Spleen (tissue), 11 donors: ENCODE measurements at regions not wholly inside any gene's neighbourhood (a gene's known extent, or its start where the extent isn't known, plus 50 kb on each side); places are given as distances from the start of the nearest gene placed in this dataset.

ENCODE experiments used
- DNase-seq: peaks from one replicate; pipeline ENCODE4 v3.0.0-alpha.2; 2020
- H3K27ac ChIP-seq, 8 donors: fragments of 200-600 bp; sonication (generic) in 7 of 8; 1 replicate in 4 of 8; 2 replicates in 4 of 8; pipeline versions ENCODE4 v1.5.0 to v1.8.0; 2016 to 2021; ENCODE audit warnings: inconsistent platforms in 4 of 8, mild to moderate bottlenecking in 4 of 8, moderate library complexity in 1 of 8
- H3K27me3 ChIP-seq, 7 donors: fragments of 200-600 bp; sonication (generic) in 6 of 7; replicated peaks in 1 of 7; 1 replicate in 4 of 7; 2 replicates in 3 of 7; pipeline versions ENCODE4 v1.5.0 to v1.8.0; 2016 to 2021; ENCODE audit warnings: inconsistent platforms in 3 of 7, mild to moderate bottlenecking in 1 of 7
- H3K36me3 ChIP-seq, 6 donors: fragments of 200-600 bp; sonication (generic) in 5 of 6; 1 replicate in 4 of 6; 2 replicates in 2 of 6; pipeline versions ENCODE4 v1.5.0 to v1.8.0; 2016 to 2021; ENCODE audit warnings: inconsistent platforms in 2 of 6
- H3K4me1 ChIP-seq, 6 donors: fragments of 200-600 bp; sonication (generic) in 5 of 6; 1 replicate in 3 of 6; 2 replicates in 3 of 6; pipeline versions ENCODE4 v1.5.0 to v1.8.0; 2016 to 2021; ENCODE audit warnings: inconsistent platforms in 3 of 6
- H3K4me3 ChIP-seq, 8 donors: fragments of 200-600 bp; sonication (generic) in 7 of 8; 1 replicate in 4 of 8; 2 replicates in 4 of 8; pipeline versions ENCODE4 v1.5.0 to v1.8.0; 2016 to 2021; ENCODE audit warnings: inconsistent platforms in 4 of 8, mild to moderate bottlenecking in 4 of 8, moderate library complexity in 2 of 8
- H3K9me3 ChIP-seq, 8 donors: fragments of 200-600 bp; sonication (generic) in 7 of 8; 1 replicate in 4 of 8; 2 replicates in 4 of 8; pipeline versions ENCODE4 v1.5.0 to v1.8.0; 2016 to 2021; ENCODE audit warnings: inconsistent platforms in 4 of 8
- POLR2A ChIP-seq, 3 donors: fragments of 450-650 bp; IDR thresholded peaks; one replicate each; pipeline ENCODE4 v1.5.1; 2017; ENCODE audit warnings: antibody characterized with exemption in 3 of 3, mild to moderate bottlenecking in 1 of 3
- POLR2AphosphoS5 ChIP-seq, 3 donors: sonication (generic); formaldehyde crosslinking; IDR thresholded peaks; one replicate each; pipeline ENCODE4 v1.5.1; 2017; ENCODE audit warnings: antibody characterized with exemption in 3 of 3
- WGBS, 5 donors: extraction: QIAGEN DNeasy Blood & Tissue Kit in 3 of 5; methylation state at CpG; one replicate each; pipeline versions ENCODE4 v1.1.5 to v1.1.7; 2013 to 2018; 5-methylcytosine and 5-hydroxymethylcytosine counted together
- intact Hi-C: fragments of 100-400 bp; cut with DNase I; formaldehyde crosslinking; loops from one replicate; pipeline ENCODE4 v1.15.0; 2023; ENCODE audit warnings: low total_unique reads
- TF ChIP-seq, protein P1 (sequence below), 11 experiments: fragments of 200-600 bp in 7 of 11; fragments of 450-650 bp in 4 of 11; sonication (generic) in 4 of 11; IDR thresholded peaks in 8 of 11; conservative IDR thresholded peaks in 3 of 11; 1 replicate in 7 of 11; 2 replicates in 4 of 11; pipeline versions ENCODE4 v1.4.0 to v1.8.0; 2016 to 2021; ENCODE audit warnings: antibody characterized with exemption in 11 of 11, inconsistent platforms in 4 of 11, mild to moderate bottlenecking in 1 of 11
- donor health status: healthy with polysubstance abuse.
- donor health status: DM: no; HTN: no; CAD: no; lungs with moderate emphysema.
- donor health status: DM: no; HTN: no; CAD: no.
- donor health status: Bipolar disorder and iron deficiency.
- donor health status: healthy.
- donor health status: DM: no; HTN: no; CAD: no.
- donor health status: DM: yes; HTN: yes; CAD: no.

DNA sequence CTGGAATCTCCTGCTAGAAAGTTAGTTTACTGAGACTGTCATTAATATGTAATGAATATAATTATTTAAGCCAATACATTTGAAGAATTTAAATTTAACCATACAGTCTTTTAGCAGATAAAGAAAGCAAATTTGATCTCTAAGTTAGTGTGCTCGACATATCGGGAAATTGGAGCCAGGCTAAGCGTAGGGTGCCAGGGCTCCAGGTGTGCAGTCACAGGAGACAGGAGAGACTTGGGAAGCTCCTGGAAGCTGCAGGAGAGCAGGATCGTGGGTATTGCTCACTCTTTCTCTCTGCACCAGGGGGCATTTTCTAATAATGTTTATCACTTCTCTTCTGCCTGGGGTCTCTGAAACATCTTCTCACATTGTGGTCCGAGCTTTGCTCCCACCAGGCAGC is 342.0 kb upstream of the ANKRD30A start:
- TF ChIP-seq POLR2A (IDR thresholded peaks at IDR 0.05) (no peak), POLR2AphosphoS5 (IDR thresholded peaks at IDR 0.05) (no peak)
- TF ChIP-seq, protein P1, sequence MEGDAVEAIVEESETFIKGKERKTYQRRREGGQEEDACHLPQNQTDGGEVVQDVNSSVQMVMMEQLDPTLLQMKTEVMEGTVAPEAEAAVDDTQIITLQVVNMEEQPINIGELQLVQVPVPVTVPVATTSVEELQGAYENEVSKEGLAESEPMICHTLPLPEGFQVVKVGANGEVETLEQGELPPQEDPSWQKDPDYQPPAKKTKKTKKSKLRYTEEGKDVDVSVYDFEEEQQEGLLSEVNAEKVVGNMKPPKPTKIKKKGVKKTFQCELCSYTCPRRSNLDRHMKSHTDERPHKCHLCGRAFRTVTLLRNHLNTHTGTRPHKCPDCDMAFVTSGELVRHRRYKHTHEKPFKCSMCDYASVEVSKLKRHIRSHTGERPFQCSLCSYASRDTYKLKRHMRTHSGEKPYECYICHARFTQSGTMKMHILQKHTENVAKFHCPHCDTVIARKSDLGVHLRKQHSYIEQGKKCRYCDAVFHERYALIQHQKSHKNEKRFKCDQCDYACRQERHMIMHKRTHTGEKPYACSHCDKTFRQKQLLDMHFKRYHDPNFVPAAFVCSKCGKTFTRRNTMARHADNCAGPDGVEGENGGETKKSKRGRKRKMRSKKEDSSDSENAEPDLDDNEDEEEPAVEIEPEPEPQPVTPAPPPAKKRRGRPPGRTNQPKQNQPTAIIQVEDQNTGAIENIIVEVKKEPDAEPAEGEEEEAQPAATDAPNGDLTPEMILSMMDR (IDR thresholded peaks at IDR 0.05 in 8 of 11, conservative IDR thresholded peaks at IDR 0.05 in 3 of 11), result no peak
- intact Hi-C loops, result no loop called here
- H3K4me1 ChIP-seq, result peaks cover 0 to 13% (median 5%) of the 10 kb centered on the region in 6 donors
- WGBS, 5 donors, result 79 to 91% (median 85%) methylated on average over 5 of the region's 5 CpGs
- H3K36me3 ChIP-seq, result no peaks in the 10 kb centered on the region
- no peak overlapping the region for H3K27ac ChIP-seq
- H3K9me3 ChIP-seq, result no peaks in the 10 kb centered on the region
- H3K4me3 ChIP-seq, result no peak overlapping the region
- no peak for DNase-seq
- H3K27me3 ChIP-seq, result no peaks in the 10 kb centered on the region

DNA sequence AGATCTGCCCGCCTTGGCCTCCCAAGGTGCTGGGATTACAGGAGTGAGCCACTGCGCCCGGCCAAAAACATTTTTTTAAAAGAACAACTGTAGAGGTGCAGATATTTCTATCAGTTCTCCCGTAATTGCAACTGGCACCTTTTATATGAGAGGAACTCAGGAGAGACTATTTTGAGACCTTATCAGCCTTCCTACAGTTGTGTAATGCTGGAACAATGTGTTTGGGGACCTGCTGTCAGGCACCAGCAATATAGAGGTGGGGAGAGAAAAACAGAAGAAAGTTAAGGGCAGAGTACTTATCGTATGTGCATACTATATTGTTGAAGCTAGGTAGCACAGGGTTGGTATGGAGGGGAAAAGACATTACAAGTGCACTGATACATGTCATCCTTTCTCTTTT is 343.8 kb upstream of the ANKRD30A start:
- Histone ChIP-seq H3K4me3 (no peak overlapping the region), H3K27ac (no peak overlapping the region), H3K9me3 (no peaks in the 10 kb centered on the region), H3K27me3 (no peaks in the 10 kb centered on the region), H3K36me3 (no peaks in the 10 kb centered on the region), H3K4me1 (peaks cover 0 to 16% (median 5%) of the 10 kb centered on the region in 6 donors)
- intact Hi-C loops, result no loop called here
- 61 to 78% (median 63%) methylated on average over 5 of the region's 5 CpGs for WGBS, 5 donors
- TF ChIP-seq, protein P1 (IDR thresholded peaks at IDR 0.05 in 8 of 11, conservative IDR thresholded peaks at IDR 0.05 in 3 of 11), result no peak
- TF ChIP-seq POLR2A (IDR thresholded peaks at IDR 0.05), result no peak
- TF ChIP-seq POLR2AphosphoS5 (IDR thresholded peaks at IDR 0.05), result no peak
- DNase-seq, result no peak

DNA sequence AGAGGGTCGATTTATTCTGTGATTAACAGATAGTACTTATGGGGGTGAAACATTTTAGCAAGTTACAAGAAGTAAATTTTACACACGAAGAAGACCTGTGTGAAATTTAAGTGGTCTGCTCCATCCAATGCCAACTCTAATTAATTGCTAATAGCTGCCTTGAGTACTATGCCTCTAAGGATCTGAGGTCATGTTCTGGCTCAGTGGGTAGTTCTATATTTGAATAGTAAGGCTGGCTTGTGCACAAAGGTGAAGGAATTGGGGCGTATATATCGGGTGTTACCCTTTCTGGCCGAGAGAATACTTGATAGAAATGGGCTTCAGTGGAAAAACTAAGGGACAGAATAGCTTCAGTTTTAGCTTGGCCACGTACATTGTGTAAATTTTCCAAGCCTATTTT is 345.2 kb upstream of the ANKRD30A start:
- Histone ChIP-seq H3K9me3 (no peaks in the 10 kb centered on the region), H3K27ac (no peak overlapping the region), H3K4me1 (peaks cover 0 to 16% (median 5%) of the 10 kb centered on the region in 6 donors), H3K4me3 (no peak overlapping the region), H3K36me3 (no peaks in the 10 kb centered on the region), H3K27me3 (no peaks in the 10 kb centered on the region)
- no peak for DNase-seq
- WGBS, 5 donors, result 78 to 86% (median 79%) methylated on average over 6 of the region's 6 CpGs
- intact Hi-C loops, result no loop called here
- TF ChIP-seq, protein P1 (IDR thresholded peaks at IDR 0.05 in 8 of 11, conservative IDR thresholded peaks at IDR 0.05 in 3 of 11), result no peak
- TF ChIP-seq POLR2AphosphoS5 (IDR thresholded peaks at IDR 0.05), result no peak
- no peak for TF ChIP-seq POLR2A (IDR thresholded peaks at IDR 0.05)

DNA sequence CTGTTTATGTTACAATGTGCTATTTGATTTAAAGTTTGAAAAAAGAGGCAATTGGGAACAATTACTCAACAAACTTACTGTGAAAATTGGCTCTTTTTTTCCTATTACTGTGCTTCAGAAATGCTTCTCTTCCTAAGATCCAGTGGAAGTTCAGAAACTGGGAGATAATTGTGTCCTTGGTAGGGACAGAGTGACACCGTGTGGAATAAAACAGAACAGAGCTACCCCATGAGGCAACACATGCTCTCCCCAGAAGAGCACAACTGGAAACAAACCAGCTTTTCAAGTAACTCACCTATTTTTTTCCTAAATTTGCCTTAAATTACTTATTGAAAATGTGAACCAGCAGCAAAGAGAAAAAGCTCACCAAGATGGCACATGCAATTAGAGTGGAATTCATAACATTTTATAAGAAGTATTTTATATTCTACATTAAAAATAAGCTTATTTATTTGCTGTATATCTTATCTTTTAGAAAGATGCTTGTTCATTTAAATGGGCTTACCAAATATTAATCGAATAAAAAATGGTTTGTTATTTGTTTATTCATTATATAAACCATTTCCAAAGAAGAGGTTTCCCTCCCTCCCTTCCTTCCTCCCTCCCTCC is 346.1 kb upstream of the ANKRD30A start:
- DNase-seq, result no peak
- Histone ChIP-seq H3K27me3 (no peaks in the 10 kb centered on the region), H3K4me3 (no peak overlapping the region), H3K9me3 (no peaks in the 10 kb centered on the region), H3K36me3 (no peaks in the 10 kb centered on the region), H3K27ac (no peak overlapping the region), H3K4me1 (peaks cover 0 to 16% (median 5%) of the 10 kb centered on the region in 6 donors)
- intact Hi-C loops, result loop anchor here (5.0 kb wide), 1 partner anchor 1142 kb away; no protein-coding TSS in a partner anchor
- 3 to 16% (median 8%) methylated on average over 2 of the region's 2 CpGs for WGBS, 5 donors
- no peak for TF ChIP-seq POLR2A (IDR thresholded peaks at IDR 0.05)
- no peak for TF ChIP-seq POLR2AphosphoS5 (IDR thresholded peaks at IDR 0.05)
- TF ChIP-seq, protein P1 (IDR thresholded peaks at IDR 0.05 in 8 of 11, conservative IDR thresholded peaks at IDR 0.05 in 3 of 11), result peak; percentile 30 to 81 (median 64)
